ENCODE measurements at regions not wholly inside any gene's neighbourhood (a gene's known extent, or its start where the extent isn't known, plus 50 kb on each side); places are given as distances from the start of the nearest gene placed in this dataset.

DNA sequence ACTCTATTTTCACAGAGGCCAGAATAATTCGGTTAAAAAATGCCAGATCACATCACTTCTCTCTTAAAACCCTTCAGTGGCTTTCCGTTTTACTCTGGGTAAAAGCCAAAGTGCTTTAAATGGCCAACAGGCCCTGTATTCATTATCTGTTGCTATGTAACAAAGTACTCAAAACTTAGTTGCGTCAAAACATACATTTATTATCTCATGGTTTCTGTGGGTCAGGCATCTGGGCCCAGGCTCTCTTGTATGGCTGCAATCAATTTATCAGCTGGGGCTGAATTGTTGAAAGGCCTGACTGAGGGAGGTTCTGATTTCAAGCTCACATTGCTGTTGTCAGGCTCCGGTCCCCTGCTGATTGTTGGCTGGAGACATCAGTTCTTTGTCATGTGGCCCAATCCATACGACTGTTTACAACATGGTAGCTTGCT, 72.7 kb upstream of the H2AZ1 start:
- TF ChIP-seq, protein P1, sequence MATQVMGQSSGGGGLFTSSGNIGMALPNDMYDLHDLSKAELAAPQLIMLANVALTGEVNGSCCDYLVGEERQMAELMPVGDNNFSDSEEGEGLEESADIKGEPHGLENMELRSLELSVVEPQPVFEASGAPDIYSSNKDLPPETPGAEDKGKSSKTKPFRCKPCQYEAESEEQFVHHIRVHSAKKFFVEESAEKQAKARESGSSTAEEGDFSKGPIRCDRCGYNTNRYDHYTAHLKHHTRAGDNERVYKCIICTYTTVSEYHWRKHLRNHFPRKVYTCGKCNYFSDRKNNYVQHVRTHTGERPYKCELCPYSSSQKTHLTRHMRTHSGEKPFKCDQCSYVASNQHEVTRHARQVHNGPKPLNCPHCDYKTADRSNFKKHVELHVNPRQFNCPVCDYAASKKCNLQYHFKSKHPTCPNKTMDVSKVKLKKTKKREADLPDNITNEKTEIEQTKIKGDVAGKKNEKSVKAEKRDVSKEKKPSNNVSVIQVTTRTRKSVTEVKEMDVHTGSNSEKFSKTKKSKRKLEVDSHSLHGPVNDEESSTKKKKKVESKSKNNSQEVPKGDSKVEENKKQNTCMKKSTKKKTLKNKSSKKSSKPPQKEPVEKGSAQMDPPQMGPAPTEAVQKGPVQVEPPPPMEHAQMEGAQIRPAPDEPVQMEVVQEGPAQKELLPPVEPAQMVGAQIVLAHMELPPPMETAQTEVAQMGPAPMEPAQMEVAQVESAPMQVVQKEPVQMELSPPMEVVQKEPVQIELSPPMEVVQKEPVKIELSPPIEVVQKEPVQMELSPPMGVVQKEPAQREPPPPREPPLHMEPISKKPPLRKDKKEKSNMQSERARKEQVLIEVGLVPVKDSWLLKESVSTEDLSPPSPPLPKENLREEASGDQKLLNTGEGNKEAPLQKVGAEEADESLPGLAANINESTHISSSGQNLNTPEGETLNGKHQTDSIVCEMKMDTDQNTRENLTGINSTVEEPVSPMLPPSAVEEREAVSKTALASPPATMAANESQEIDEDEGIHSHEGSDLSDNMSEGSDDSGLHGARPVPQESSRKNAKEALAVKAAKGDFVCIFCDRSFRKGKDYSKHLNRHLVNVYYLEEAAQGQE (tag by site-specific recombination; IDR thresholded peaks at IDR 0.05) = no peak
- TF ChIP-seq ZNF621 (tag by site-specific recombination; IDR thresholded peaks at IDR 0.05) (no peak), ZEB2 (tag by site-specific recombination; IDR thresholded peaks at IDR 0.05) (no peak), ZNF792 (tag by site-specific recombination; IDR thresholded peaks at IDR 0.05) (no peak), KLF9 (tag by site-specific recombination; IDR thresholded peaks at IDR 0.05; ENCODE audit: low read depth) (no peak), ZNF585B (tag by site-specific recombination; IDR thresholded peaks at IDR 0.05) (no peak), ZFP37 (tag by site-specific recombination; IDR thresholded peaks at IDR 0.05) (no peak), ZNF623 (tag by site-specific recombination; IDR thresholded peaks at IDR 0.05) (no peak)
- TF ChIP-seq, protein P2, sequence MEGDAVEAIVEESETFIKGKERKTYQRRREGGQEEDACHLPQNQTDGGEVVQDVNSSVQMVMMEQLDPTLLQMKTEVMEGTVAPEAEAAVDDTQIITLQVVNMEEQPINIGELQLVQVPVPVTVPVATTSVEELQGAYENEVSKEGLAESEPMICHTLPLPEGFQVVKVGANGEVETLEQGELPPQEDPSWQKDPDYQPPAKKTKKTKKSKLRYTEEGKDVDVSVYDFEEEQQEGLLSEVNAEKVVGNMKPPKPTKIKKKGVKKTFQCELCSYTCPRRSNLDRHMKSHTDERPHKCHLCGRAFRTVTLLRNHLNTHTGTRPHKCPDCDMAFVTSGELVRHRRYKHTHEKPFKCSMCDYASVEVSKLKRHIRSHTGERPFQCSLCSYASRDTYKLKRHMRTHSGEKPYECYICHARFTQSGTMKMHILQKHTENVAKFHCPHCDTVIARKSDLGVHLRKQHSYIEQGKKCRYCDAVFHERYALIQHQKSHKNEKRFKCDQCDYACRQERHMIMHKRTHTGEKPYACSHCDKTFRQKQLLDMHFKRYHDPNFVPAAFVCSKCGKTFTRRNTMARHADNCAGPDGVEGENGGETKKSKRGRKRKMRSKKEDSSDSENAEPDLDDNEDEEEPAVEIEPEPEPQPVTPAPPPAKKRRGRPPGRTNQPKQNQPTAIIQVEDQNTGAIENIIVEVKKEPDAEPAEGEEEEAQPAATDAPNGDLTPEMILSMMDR (tag by site-specific recombination; IDR thresholded peaks at IDR 0.05) = no peak
- TF ChIP-seq, protein P3, sequence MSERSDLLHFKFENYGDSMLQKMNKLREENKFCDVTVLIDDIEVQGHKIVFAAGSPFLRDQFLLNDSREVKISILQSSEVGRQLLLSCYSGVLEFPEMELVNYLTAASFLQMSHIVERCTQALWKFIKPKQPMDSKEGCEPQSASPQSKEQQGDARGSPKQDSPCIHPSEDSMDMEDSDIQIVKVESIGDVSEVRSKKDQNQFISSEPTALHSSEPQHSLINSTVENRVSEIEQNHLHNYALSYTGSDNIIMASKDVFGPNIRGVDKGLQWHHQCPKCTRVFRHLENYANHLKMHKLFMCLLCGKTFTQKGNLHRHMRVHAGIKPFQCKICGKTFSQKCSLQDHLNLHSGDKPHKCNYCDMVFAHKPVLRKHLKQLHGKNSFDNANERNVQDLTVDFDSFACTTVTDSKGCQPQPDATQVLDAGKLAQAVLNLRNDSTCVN (tag by site-specific recombination; optimal IDR thresholded peaks at IDR 0.05) = no peak
- TF ChIP-seq, protein P4, sequence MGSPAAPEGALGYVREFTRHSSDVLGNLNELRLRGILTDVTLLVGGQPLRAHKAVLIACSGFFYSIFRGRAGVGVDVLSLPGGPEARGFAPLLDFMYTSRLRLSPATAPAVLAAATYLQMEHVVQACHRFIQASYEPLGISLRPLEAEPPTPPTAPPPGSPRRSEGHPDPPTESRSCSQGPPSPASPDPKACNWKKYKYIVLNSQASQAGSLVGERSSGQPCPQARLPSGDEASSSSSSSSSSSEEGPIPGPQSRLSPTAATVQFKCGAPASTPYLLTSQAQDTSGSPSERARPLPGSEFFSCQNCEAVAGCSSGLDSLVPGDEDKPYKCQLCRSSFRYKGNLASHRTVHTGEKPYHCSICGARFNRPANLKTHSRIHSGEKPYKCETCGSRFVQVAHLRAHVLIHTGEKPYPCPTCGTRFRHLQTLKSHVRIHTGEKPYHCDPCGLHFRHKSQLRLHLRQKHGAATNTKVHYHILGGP (tag by site-specific recombination; IDR thresholded peaks at IDR 0.05) = no peak

All from HEK293 (cell line).